ENCODE measurements at regions not wholly inside any gene's neighbourhood (a gene's known extent, or its start where the extent isn't known, plus 50 kb on each side); places are given as distances from the start of the nearest gene placed in this dataset.
"Not testable (repeated sequence)": the region's sequence is repeated elsewhere in the genome, so short reads cannot be mapped to it uniquely, and the experiment has no call there.

GRCh38 chr16:21514474-21514840 lies 84.9 kb upstream of the METTL9 start:
- not testable (repeated sequence) for TF ChIP-seq CREB1 (CRISPR knock-in tag; IDR thresholded peaks at IDR 0.05; ENCODE audit: low read depth); POLR2AphosphoS5 (IDR thresholded peaks at IDR 0.05; ENCODE audit: low read depth); CTCF (conservative IDR thresholded peaks at IDR 0.05; ENCODE audit: low read depth in 2 of 2)
- TF ChIP-seq, protein P1, sequence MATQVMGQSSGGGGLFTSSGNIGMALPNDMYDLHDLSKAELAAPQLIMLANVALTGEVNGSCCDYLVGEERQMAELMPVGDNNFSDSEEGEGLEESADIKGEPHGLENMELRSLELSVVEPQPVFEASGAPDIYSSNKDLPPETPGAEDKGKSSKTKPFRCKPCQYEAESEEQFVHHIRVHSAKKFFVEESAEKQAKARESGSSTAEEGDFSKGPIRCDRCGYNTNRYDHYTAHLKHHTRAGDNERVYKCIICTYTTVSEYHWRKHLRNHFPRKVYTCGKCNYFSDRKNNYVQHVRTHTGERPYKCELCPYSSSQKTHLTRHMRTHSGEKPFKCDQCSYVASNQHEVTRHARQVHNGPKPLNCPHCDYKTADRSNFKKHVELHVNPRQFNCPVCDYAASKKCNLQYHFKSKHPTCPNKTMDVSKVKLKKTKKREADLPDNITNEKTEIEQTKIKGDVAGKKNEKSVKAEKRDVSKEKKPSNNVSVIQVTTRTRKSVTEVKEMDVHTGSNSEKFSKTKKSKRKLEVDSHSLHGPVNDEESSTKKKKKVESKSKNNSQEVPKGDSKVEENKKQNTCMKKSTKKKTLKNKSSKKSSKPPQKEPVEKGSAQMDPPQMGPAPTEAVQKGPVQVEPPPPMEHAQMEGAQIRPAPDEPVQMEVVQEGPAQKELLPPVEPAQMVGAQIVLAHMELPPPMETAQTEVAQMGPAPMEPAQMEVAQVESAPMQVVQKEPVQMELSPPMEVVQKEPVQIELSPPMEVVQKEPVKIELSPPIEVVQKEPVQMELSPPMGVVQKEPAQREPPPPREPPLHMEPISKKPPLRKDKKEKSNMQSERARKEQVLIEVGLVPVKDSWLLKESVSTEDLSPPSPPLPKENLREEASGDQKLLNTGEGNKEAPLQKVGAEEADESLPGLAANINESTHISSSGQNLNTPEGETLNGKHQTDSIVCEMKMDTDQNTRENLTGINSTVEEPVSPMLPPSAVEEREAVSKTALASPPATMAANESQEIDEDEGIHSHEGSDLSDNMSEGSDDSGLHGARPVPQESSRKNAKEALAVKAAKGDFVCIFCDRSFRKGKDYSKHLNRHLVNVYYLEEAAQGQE (IDR thresholded peaks at IDR 0.05; ENCODE audit: unreplicated experiment): not testable (repeated sequence)
